ENCODE measurements at regions not wholly inside any gene's neighbourhood (a gene's known extent, or its start where the extent isn't known, plus 50 kb on each side); places are given as distances from the start of the nearest gene placed in this dataset.

GRCh38 chr11:31912808-31913207 lies 101.7 kb upstream of the PAX6 start:
- no peak for DNase-seq (ENCODE audit: extremely low read depth, low read depth)

DNA sequence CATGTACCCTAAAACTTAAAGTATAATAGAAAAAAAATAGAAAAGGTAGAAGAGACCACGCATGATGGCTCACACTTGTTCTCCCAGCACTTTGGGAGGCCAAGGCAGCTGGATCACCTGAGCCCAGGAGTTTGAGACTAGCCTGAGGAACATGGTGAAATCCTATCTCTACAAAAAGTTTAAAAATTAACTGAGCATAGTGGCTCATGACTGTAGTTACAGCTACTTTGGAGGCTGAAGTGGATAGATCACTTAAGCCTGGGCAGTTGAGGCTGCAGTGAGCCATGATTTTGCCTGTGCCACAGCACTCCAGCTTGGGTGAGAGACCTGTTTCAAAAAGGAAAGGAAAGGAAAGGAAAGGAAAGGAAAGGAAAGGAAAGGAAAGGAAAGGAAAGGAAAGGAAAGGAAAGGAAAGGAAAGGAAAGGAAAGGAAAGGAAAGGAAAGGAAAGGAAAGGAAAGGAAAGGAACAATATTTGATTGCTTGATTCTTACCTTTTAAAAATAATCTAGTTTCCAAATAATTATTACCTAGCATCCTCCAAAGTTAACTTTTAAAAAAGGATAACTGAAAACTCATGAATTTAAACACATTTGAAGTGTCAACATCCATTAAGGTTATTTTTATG lies 99.9 kb upstream of the PAX6 start:
- no peak for DNase-seq (ENCODE audit: extremely low read depth, low read depth)

GRCh38 chr11:31903225-31904074 lies 92.3 kb upstream of the PAX6 start:
- no peak for DNase-seq (ENCODE audit: extremely low read depth, low read depth)

GRCh38 chr11:31902706-31903105 lies 91.6 kb upstream of the PAX6 start:
- no peak for DNase-seq (ENCODE audit: extremely low read depth, low read depth)

DNA sequence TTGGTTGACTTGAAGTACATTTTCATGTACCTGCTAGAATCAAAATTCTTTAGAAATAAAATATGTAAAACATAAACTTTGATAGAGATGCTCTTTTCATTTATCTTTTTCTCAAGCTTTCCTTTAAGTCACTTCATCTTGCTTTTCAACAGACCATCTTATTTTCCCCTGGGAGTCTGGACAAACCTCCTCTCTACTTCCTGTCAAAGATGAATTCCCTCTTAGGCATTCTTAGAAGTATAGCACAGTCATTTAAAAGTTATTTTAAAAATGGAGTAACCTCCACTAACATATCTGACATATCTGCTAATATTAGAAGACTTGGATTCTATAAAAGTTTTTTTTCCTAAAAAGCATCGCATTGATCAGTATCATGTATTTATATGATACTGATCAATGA lies 84.8 kb upstream of the PAX6 start:
- no peak for DNase-seq (ENCODE audit: extremely low read depth, low read depth)

- DNase-seq (ENCODE audit: extremely low read depth, low read depth): no peak
Observed at GRCh38 chr11:31887180-31887579, 76.1 kb upstream of the PAX6 start.

DNA sequence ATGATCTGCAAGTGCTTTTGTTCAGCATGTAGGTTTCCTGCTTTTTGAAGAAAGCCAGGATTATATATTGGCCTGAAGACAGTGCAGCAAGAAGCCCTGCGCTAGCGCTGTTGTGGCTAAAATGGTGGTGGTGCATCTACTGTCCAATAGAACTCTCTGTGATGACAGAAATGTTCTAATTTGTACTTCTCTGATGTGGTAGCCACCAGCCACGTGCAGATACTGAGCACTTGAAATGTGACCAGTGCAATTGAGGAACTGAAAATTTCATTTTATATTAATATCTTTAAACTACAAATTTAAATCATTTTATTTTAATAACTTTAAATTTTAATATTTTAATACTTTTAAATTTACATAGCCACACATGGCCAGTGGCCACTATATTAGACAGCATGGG lies 73.0 kb upstream of the PAX6 start:
- DNase-seq (ENCODE audit: extremely low read depth, low read depth): no peak

DNA sequence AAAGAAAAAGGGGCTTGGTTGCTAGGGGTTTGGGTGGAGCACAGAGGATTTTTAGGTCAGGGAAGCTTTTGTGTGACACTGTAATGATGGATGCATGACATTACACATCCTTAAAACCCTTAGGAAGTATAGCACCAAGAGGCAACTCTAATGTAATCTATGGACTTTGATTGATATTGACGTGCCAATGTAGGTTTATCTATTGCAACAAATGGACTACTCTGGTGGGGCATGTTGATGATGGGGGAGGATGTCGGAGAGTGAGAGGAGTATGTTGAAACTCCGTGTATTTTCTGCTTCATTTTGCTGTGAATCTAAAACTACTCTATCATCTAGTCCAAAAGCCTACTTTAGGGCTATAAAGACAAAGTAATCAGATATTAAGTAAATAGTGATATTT lies 72.3 kb upstream of the PAX6 start:
- DNase-seq (ENCODE audit: extremely low read depth, low read depth): no peak

GRCh38 chr11:31882951-31883392 lies 71.8 kb upstream of the PAX6 start:
- DNase-seq (ENCODE audit: extremely low read depth, low read depth): no peak

DNA sequence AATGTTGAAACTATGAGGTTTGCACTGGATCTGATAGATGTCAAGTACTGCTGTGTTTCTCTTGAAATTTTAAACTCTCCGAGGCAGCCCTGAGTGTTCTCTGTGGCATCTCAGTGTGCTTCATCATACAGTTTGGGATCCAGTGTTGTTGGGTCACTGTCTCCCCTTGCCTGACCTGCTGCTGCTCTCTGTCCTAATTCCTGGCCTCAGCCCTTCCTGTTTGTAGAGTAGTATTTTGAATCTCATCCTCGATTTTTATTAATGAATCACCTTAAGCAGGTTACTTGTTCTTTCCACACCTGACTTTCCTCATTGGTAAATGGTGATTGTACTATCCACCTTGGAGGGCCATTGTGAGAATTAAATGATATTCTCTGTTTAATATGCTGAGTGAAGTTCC lies 70.7 kb upstream of the PAX6 start:
- DNase-seq (ENCODE audit: extremely low read depth, low read depth): no peak

- DNase-seq (ENCODE audit: extremely low read depth, low read depth): no peak
Observed at GRCh38 chr11:31879681-31880080, 68.6 kb upstream of the PAX6 start.

DNA sequence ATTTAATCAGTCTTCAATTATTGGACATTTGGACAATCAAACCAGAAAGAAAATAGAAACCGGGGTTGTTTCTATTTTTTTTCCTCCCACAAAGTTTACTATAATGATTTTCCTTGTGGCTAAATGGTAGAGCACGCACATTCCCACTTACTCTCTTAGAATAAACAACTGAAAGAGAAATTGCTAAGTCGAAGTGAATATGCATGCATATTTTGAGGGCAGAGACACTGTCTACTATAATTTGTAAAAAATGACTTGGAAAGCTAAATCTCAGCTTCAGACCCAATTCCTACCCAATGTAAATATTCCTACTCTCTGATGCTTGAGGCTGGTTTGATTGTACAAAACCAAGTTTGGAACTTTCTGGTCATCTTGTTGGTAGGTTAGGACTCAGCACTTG lies 66.7 kb upstream of the PAX6 start:
- DNase-seq (ENCODE audit: extremely low read depth, low read depth): no peak

DNA sequence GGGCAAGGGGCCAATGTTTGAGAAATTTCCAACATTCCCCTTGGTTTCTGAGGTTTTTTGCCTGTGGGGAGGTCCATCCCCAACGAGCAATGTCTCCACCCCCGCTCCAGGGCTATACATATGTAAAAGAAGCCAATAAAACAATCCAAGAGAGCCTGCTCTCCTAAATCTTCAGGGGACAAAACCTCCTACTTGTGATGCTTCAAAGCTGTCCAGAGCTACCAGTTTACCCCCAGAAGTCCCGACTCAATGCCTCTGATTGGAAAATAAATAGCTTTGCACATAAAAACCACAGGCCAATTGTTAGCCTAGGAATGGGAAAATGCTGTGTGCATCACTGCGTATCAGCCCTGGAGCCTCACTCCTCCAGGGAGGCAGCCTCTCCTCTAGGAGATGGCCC lies 66.0 kb upstream of the PAX6 start:
- no peak for DNase-seq (ENCODE audit: extremely low read depth, low read depth)

DNA sequence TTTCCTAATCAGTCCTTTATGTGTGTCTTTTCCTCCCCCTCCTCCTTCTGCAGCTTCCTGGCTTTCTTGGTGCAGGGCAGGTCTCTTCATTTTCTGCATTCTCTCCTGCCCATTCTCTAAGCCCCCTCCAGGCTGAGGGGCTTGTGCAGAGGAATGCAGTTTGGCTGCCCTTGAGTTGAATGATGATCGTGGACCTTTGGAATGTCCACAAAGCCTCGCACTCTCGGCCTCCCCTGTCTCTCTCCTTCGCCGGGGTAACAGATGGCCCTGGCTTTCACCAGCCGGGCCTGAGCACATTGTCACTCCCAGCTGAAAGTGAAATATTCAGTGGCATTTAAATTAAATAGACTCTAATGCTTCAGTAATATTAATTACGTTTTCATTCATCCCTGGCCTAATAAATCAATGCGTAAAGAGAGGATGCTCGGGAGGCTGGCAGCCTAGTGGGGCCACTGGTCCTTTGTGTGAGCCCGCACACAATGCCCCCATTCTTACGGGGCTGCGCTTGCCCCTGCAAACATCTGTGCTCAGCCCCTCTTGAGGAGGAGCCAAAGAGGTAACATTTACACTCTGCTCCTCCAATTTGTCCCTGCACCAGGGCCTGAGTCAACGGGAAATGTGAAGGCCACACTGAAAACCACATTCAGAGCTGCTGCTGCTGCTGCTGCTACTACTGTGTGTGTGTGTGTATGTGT lies 64.9 kb upstream of the PAX6 start:
- no peak for DNase-seq (ENCODE audit: extremely low read depth, low read depth)

GRCh38 chr11:31874631-31875191 lies 63.6 kb upstream of the PAX6 start:
- no peak for DNase-seq (ENCODE audit: extremely low read depth, low read depth)

DNA sequence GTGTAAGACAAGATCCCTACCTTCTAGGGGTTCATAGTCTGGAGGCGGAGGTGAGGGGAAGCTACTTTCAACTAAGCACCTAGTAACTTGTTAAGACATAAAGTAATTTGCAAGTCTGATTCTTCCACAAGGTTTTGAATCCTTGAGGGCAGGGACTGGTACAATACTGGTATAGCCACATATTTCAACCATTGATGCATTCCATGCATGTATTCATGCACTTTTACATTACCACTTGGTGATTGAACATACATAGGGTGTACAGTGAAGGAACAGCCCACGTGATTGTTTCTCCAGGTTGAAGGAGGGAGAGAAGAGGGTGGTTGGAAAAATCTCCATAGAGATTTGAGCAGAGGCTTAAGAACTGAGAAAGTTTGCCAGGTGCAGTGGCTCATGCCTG lies 62.0 kb upstream of the PAX6 start:
- DNase-seq (ENCODE audit: extremely low read depth, low read depth): no peak

DNA sequence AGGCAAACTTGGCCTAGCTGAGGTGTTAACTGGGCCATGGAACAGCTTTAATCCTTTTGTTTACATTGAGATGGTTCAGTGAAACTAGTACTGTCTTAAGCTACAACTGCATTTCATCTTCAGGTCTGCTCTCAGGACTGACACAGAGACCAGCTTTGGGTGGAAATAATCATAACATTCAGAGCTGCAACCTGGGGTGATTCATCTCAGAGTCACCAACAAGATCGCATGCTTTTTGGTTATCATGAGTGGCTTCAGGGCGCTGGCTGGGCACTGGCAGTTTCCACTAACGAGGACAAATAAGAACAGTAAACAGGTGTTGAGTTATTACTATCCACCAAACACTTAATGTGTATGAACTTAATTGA lies 60.9 kb upstream of the PAX6 start:
- no peak for DNase-seq (ENCODE audit: extremely low read depth, low read depth)

DNA sequence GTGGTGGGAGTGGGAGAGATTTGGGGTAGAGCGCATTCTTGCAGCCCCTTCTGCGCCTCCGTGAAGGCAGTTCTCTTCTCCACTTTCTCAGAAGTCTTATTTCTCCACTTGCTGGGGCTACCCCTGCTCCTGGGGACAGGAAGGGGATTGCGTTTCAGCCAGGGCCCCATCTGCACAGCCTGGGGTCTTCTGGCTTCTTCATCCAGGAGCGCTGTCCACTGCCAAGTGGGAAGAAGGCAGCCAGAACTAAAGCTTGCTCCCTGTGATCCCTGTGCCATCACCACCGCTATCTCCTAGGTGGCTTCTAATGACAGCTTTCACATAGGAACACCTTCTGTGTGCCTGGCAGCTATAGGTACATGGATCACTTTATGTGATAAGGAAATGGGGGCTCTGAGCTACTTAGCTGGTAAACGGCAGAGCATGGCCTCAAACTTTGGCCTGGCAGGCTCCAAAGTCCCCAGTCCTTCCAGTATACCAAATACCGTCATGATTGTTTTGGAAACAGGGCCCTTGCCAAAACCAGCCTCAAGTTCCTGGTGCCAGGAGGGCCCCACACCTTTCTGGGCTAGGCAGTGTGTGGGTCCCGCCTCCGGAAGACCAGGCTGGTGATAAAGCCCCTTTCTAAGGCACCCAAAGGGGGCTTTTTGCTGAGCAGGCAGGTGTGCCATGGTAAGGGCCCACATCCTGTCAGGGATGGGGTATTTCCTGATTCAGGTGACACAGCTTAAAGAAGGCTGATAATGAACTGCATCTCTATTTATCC lies 60.4 kb upstream of the PAX6 start:
- no peak for DNase-seq (ENCODE audit: extremely low read depth, low read depth)

- DNase-seq (ENCODE audit: extremely low read depth, low read depth): peak; percentile 43
Observed at GRCh38 chr11:31870609-31871309, 59.6 kb upstream of the PAX6 start.

DNA sequence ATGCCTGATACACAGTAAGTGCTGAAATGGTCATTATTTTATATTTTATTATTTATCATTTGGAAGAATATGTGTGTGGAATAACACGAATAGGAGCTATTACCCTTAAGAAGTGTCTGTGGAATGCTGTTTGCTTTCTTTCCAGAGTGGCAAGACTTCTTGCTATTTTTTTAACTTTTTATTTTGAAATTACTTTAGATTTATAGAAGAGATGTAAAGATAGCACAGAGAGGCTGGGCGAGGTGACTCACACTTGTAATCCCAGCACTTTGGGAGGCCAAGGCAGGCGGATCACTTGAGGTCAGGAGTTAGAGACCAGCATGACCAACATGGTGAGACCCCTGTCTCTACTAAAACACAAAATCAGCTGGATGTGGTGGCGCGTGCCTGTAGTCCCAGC lies 58.9 kb upstream of the PAX6 start:
- no peak for DNase-seq (ENCODE audit: extremely low read depth, low read depth)

Data from NCI-H460 (cell line).